Gastrocnemius medialis (tissue), 4 donors: ENCODE measurements at regions not wholly inside any gene's neighbourhood (a gene's known extent, or its start where the extent isn't known, plus 50 kb on each side); places are given as distances from the start of the nearest gene placed in this dataset.

Source experiments
- POLR2A ChIP-seq, 2 donors: fragments of 450-650 bp; IDR thresholded peaks; one replicate each; pipeline ENCODE4 v1.6.1; 2017; ENCODE audit warnings: antibody characterized with exemption in 2 of 2, mild to moderate bottlenecking in 2 of 2, moderate library complexity in 2 of 2
- TF ChIP-seq, protein P1 (sequence below), 5 experiments: fragments of 450-650 bp in 3 of 5; fragments of 200-600 bp in 2 of 5; sonication (generic) in 2 of 5; IDR thresholded peaks in 4 of 5; conservative IDR thresholded peaks in 1 of 5; 1 replicate in 4 of 5; 2 replicates in 1 of 5; pipeline ENCODE4 v1.5.1; 2016 to 2019; ENCODE audit warnings: antibody characterized with exemption in 5 of 5, mild to moderate bottlenecking in 3 of 5, moderate library complexity in 3 of 5

DNA sequence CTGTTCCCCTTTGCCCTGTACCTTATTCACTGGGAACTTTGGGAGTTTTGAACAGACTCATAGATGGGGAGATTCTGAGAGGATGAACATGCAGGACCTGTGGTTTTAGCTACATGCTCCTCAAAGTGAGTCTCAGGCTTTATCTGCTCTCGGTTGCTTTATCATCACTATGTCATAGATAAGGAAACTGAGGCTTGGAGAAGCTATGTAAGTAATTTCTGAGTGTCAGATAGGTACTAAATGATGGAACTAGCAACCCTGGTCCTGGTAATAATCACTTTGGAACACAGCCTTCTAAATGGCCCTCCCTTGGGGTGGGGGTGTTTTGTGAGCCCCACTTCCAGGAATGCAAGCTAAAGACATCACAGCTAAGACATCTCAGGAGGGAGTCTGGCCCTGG is 186.2 kb upstream of the MEX3C start:
- TF ChIP-seq, protein P1, sequence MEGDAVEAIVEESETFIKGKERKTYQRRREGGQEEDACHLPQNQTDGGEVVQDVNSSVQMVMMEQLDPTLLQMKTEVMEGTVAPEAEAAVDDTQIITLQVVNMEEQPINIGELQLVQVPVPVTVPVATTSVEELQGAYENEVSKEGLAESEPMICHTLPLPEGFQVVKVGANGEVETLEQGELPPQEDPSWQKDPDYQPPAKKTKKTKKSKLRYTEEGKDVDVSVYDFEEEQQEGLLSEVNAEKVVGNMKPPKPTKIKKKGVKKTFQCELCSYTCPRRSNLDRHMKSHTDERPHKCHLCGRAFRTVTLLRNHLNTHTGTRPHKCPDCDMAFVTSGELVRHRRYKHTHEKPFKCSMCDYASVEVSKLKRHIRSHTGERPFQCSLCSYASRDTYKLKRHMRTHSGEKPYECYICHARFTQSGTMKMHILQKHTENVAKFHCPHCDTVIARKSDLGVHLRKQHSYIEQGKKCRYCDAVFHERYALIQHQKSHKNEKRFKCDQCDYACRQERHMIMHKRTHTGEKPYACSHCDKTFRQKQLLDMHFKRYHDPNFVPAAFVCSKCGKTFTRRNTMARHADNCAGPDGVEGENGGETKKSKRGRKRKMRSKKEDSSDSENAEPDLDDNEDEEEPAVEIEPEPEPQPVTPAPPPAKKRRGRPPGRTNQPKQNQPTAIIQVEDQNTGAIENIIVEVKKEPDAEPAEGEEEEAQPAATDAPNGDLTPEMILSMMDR (IDR thresholded peaks at IDR 0.05 in 4 of 5, conservative IDR thresholded peaks at IDR 0.05 in 1 of 5): no peak
- TF ChIP-seq POLR2A (IDR thresholded peaks at IDR 0.05): no peak
